IMR-90 (cell line): ENCODE measurements at regions not wholly inside any gene's neighbourhood (a gene's known extent, or its start where the extent isn't known, plus 50 kb on each side); places are given as distances from the start of the nearest gene placed in this dataset.

Source experiments
- CEBPB ChIP-seq: IDR thresholded peaks from 2 replicates; pipeline ENCODE4 v1.6.1; 2012; ENCODE audit warnings: low read depth, low read length, improper control_type of control experiment
- MAFK ChIP-seq: IDR thresholded peaks from 2 replicates; pipeline ENCODE4 v1.6.1; 2012; ENCODE audit warnings: low read depth, low read length, improper control_type of control experiment
- MAZ ChIP-seq: IDR thresholded peaks from 2 replicates; pipeline ENCODE4 v1.6.1; 2012; ENCODE audit warnings: low read depth, mild to moderate bottlenecking, low read length, improper control_type of control experiment, moderate library complexity, borderline replicate concordance
- MXI1 ChIP-seq: IDR thresholded peaks from 2 replicates; pipeline ENCODE4 v1.6.1; 2012; ENCODE audit warnings: low read depth, mild to moderate bottlenecking, low read length, moderate library complexity, borderline replicate concordance
- POLR2A ChIP-seq: IDR thresholded peaks from 2 replicates; pipeline ENCODE4 v1.6.1; 2012; ENCODE audit warnings: mild to moderate bottlenecking, low read depth, low read length
- RAD21 ChIP-seq: IDR thresholded peaks from 2 replicates; pipeline ENCODE4 v1.6.1; 2012; ENCODE audit warnings: low read length, improper control_type of control experiment
- RFX5 ChIP-seq: IDR thresholded peaks from 2 replicates; pipeline ENCODE4 v1.8.0; 2012; ENCODE audit warnings: low read depth, mild to moderate bottlenecking, low read length, moderate library complexity
- TF ChIP-seq, protein P1 (sequence below): conservative IDR thresholded peaks from 2 replicates; pipeline ENCODE4 v1.5.1; 2012; ENCODE audit warnings: mild to moderate bottlenecking, low read depth, low read length, improper control_type of control experiment
- TF ChIP-seq, protein P2 (sequence below): fragments of 150-350 bp; IDR thresholded peaks from 2 replicates; pipeline ENCODE4 v1.6.1; 2016; ENCODE audit warnings: low read depth, mild to moderate bottlenecking, low read length, moderate library complexity, borderline replicate concordance

DNA sequence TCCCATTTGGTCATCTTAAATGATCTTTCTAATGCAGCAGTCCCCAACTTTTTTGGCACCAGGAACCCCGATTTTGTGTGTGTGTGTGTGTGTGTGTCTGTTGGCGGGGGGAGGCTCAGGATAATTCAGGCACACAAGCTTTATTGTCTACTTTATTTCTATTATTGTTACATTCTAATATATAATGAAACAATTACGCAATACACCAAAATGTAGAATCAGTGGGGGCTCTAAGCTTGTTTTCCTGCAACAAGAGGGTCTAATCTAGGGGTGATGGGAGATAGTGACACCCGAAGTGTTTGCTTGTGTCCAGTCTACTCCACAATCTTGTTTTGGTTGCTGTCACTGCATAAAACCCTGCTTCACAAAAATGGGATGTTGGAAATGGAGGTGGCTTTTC is 621.1 kb upstream of the LRFN5 start:
- TF ChIP-seq, protein P1, sequence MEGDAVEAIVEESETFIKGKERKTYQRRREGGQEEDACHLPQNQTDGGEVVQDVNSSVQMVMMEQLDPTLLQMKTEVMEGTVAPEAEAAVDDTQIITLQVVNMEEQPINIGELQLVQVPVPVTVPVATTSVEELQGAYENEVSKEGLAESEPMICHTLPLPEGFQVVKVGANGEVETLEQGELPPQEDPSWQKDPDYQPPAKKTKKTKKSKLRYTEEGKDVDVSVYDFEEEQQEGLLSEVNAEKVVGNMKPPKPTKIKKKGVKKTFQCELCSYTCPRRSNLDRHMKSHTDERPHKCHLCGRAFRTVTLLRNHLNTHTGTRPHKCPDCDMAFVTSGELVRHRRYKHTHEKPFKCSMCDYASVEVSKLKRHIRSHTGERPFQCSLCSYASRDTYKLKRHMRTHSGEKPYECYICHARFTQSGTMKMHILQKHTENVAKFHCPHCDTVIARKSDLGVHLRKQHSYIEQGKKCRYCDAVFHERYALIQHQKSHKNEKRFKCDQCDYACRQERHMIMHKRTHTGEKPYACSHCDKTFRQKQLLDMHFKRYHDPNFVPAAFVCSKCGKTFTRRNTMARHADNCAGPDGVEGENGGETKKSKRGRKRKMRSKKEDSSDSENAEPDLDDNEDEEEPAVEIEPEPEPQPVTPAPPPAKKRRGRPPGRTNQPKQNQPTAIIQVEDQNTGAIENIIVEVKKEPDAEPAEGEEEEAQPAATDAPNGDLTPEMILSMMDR = no peak
- TF ChIP-seq RAD21 (no peak), CEBPB (peak; percentile 54), MAFK (no peak), MAZ (no peak), POLR2A (no peak), RFX5 (no peak), MXI1 (no peak)
- TF ChIP-seq, protein P2, sequence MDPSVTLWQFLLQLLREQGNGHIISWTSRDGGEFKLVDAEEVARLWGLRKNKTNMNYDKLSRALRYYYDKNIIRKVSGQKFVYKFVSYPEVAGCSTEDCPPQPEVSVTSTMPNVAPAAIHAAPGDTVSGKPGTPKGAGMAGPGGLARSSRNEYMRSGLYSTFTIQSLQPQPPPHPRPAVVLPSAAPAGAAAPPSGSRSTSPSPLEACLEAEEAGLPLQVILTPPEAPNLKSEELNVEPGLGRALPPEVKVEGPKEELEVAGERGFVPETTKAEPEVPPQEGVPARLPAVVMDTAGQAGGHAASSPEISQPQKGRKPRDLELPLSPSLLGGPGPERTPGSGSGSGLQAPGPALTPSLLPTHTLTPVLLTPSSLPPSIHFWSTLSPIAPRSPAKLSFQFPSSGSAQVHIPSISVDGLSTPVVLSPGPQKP = no peak
